GM19035 (cell line): ENCODE measurements at regions not wholly inside any gene's neighbourhood (a gene's known extent, or its start where the extent isn't known, plus 50 kb on each side); places are given as distances from the start of the nearest gene placed in this dataset.

Source experiments
- ATAC-seq: cut with Tn5 transposase; IDR thresholded peaks from one replicate; pipeline ENCODE4 v1.9.1; 2021; ENCODE audit not compliant: unreplicated experiment

DNA sequence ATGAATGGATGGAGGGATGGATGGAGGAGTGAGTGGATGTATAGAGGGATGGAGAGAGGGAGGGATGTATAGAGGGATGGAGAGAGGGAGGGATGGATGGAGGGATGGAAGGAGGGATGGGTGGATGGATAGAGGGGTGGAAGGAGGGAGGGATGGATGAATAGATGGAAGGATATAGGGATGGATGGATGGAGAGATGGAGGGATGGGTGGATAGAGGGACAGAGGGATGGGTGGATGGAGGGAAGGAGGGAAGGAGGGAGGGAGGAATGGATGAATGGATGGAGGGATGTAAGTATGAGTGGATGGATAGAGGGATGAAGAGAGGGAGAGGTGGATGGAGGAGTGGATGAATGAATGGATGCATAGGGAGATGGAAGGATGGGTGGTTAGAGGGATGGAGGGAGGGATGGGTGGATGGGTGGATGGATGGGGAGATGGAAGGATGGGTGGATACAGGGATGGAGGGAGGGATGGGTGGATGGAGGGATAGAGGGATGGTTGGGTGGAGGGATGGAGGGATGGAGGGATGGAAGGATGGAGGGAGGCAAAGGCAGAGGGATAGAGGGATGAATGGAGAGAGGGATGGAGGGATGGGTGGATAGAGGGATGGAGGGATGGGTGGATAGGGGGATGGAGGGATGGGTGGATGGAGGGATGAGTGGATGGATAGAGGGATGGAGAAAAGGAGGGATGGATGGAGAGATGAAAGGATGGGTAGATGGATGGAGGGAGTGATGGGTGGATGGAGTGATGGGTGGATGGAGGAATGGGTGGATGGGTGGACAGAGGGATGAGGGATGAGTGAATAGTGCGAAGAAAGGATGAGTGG, 313.8 kb downstream of the UACA start:
- ATAC-seq = no peak

DNA sequence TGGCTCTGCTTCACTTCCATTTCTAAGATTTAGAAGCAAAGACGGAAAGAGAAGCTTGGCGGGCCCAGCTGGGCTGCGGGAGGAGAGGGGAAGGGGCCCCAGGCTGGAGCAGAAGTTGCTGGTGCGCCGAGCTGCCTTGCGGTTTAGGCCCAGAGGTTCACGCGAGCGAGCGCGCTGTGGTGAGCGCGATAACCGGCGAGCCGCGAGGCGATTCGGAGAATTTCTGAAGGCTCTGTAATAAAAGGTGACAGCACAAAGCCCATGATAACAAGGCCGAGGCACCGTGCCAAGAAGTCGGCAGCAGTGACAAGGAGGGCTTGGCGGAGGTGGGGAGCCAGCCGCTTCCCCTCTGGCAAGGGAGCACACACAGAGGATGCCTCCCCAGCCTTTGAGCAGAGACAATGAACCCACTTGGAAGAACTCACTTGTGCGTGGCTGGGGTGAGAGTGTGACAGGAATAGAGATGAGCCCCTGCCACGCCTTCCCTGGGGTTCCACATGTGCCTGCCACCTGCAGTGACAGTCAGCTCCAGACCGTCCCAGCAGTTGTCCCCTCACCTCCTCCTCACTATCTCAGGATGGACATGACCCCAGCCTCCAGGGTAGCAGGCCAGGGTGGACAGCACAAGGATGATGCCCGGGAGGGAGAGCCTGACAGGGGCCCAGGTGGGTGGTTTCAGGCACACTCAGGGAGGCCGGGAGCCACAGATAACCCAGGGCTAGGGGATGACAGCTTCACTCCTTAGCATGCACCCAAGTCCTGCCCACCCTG, 315.2 kb downstream of the UACA start:
- ATAC-seq = no peak

DNA sequence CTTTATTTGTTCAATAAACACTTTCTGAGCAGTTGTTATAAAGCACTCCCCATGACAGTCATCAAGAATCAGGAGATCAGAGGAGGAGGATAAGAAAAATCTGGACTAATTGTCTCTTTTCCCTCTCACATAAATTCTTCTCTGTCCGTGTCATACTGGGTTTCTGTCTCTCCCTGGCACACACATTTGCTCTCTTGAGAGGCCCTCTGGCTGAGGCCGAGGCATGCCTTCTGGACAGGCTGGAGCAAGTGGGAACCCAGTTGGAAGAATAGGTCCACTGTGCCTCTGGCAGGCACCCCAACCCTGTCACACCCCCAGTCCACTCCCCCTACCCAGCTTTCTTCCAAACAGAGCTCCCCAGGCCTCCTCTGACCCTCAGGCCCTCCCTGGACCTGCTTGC, 315.8 kb downstream of the UACA start:
- no peak for ATAC-seq

GRCh38 chr15:70447081-70447480, 316.3 kb downstream of the UACA start:
- ATAC-seq = no peak

GRCh38 chr15:70443486-70444273, 319.7 kb downstream of the UACA start:
- ATAC-seq = no peak

- ATAC-seq = no peak
Measured at GRCh38 chr15:70442616-70443321, 320.6 kb downstream of the UACA start.

DNA sequence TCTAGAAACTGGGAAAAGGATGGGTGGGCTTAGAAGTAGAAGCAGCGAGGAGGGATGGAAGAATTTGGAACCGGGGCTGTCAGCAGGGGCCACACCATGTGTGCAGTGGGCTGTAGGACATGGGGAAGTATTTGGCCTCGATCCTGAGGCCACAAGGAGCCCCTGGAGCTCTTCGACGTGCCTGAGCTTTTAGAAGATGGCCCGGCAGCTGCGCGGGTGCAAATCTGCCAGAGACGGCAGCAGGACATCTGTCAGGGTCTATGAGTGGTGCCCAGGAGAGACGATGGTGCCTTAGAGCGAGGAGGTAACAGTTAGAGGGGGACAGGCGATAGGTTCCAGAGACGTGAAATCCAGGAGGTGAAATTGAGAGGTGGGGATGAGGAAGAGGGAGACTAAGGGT, 321.1 kb downstream of the UACA start:
- no peak for ATAC-seq

DNA sequence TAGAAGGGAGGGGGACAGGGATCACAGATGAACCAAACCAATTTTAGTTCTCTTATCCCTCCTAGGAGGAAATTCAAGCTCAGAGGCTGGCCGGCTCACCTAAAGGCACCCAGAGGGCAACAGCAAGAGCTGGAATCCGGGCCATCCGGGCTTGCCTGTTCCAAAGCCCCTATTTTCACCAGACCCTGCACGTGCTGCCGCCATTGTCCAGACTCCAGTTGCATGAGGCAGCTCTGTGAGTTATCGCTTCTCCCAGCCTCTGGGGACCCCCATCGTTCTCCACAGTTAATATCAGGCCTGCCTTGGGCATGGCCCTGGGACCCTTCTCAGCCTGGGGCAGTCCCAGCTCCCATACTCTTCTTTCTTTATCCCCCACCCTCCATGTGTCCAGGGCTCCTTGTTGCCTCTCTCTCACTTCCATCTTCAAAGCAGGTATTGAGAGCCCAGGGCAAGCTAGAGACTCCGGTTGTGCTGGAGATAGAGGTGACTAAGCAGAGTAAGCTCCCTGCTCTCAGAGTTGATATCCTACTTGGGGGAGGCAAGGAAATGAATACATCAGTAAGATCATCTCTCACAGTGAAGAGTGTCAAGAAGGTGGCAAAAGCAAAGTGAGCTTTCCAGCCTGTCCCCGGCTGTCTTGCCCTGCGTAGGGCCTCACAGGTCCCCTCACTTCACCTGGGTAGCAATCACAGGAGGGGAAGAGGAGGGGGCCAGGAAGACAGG, 322.8 kb downstream of the UACA start:
- no peak for ATAC-seq

DNA sequence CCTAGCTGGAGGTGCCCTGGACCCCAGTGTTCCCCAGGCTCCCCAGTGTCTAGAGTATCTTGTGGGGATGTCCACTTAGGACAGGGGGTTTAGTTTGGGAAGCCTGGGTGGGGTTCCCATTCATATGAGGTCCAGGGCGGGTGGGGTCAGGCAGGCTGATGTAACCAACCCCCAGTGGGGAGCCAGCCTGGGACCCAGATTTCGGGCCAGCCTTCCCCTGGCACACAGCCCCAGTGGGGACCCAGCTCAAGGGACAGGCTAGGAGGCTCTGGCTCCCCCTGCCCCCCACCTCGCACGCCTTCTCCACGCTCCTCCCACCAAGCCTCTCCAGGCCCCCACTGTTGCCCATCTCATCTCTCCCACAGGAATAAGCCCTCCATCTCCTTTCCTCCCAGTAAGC, 323.5 kb downstream of the UACA start:
- ATAC-seq = no peak

DNA sequence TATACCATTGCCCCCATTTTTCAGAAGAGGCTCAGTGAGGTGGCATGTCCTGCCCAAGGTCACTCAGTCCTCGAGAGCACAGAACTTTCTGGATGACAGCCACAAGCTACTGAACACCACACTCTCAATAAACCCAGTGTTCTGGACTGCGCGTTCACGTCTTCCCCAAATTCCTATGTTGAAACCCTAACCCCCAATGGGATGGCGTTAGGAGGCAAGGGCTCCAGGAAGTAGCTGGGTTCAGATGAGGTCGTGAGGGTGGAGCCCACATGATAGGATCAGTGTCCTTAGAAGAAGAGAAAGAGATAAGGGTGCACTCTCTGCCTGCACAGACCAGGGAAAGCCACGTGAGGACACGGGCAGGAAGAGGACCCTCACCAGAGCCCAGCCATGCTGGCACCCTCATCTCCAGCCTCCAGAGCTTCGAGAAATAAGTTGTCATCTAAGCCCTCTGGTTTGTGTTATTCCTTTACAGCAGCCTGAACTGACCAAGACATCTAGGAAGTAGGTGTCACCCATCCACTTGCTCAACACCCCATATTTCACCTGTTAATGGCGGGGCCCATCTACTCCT, 324.0 kb downstream of the UACA start:
- ATAC-seq = no peak

DNA sequence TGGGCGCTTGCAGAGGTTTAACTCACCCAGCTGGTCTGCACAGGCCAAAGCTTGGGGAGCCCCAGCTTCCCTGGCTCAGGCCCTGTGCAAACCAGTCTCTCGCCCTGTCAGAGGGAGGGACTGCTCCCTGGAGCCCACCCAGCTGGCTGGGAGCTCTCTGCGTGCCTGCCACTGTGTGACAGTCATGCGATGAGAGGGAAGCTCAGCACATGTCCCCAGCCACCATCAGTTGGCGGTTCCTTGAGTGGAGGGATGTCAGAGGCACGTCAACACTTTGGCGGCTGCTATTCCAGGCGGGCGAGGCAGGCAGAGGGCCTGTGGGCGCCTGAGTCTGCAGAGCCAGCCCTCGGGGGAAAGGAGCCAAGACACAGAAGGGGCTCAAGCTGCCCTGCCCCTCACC, 324.6 kb downstream of the UACA start:
- no peak for ATAC-seq

DNA sequence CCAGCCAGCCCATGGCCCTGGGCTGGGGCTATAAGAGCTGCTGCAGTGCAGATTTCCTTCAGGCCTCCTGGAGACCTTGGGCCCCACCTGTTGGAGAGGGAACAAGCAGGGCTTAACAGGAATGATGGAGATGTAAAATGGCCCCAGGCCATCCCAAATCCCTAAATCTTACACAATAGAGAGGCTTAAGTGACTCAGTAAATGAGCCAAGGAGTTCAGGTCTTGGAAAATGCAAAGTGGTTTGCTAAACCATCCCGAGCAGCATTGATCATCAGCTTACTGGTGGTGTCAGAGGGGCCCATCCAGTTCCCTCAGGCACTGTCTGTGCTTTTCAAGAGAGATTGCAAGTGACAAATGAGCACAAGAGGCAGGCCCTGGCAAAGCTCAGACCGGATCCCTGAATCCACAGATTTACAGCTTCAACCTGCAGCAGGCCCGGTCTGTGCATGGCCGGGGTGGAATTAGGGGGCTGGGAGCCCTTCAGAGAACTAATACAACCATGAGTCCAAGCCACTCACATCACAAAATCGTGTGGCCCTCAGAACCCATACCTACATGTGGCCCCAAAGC, 325.4 kb downstream of the UACA start:
- no peak for ATAC-seq

DNA sequence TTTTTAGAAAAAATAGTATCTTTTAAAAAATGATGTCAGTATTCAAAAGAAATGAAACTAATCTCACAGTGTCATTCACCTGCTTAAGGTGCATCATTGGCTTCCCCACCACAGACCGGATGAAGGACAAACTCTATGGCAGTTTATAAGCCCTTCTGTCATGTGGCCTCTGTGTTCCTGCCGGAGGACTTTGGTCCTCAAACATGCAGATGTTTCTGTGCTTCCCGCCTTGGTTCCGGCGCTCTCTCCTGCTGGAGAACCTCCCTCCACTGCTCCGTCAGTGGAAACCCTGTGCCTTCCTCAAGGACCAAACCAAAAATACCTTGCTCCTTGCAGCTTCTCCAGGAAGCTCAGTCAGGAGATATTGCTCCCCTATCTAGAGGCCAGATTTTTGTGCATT, 326.3 kb downstream of the UACA start:
- ATAC-seq = no peak

- peak; percentile 35 for ATAC-seq
Measured at GRCh38 chr15:70436428-70436827, 326.9 kb downstream of the UACA start.

DNA sequence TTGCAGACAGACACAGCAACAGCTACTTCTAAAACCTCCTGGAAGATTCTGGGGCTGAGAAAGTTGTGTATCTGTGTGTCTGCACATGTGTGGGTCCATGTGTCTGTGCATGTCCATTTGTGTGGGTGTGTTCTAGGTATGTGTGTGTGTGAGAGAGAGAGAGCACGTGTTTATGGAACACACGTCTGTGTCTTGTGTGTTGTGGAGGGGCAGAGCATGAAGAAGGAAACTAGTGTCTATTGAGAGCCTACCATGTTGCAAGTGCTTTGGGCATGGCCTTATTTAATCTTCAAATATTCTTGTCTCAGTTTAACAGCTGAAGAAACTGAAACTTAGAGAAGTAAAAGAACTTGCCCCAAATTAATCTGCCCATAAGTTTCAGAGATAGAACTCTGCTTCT, 327.5 kb downstream of the UACA start:
- ATAC-seq = peak; percentile 39

DNA sequence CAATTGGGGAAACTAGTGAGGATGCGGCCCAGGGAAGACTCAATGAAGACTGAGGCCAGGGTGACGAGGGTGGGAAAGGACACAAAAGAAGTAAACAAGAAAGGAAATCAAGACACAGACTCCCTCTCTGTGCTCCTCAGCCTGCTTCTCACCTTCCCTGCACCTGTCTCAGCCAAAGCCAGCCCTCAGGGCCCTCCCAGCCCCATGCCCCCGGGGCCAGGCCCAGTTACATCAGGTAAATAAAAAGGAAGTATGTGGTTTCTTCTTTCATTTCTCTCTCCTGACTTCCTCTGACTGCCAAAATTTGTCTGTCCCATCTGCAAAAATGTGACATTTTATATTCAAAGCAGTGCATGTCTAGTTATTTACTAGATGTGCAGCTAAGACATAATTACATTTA, 328.0 kb downstream of the UACA start:
- ATAC-seq = peak; percentile 55

DNA sequence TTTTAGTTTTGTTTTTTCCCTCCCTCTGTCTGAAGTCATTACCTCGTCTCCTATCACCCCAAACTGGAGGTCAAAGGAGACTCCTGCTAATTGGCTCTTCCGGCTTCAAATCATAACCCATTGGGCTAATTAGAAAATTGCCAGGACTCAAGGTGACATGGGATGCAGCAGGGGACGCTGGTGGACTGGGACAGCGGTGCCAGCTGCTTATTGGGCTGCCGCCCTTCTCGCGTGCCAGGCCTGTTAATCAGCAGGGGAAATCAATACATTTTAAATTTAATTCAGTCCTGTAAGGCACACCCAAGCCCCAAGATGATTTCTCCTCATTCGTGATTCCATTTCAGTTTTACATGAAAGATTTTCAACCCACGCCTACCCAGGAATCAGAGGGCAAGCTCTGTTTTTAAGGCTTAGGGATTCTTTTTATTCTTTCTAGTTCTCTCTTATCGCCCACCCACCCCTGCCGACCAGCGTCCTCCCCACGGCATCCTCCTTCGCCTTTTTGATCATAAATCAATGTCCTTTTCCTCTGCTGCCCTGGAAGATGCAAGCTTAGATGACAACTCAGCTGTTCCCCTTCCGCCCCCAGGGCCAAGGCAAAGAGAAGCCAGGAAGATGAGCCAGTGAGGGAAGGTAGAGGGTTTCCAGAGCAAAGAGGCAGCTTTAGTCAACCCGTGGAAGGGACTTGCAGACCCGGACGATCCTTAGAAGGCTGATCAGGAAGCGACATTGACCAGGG, 329.6 kb downstream of the UACA start:
- no peak for ATAC-seq

DNA sequence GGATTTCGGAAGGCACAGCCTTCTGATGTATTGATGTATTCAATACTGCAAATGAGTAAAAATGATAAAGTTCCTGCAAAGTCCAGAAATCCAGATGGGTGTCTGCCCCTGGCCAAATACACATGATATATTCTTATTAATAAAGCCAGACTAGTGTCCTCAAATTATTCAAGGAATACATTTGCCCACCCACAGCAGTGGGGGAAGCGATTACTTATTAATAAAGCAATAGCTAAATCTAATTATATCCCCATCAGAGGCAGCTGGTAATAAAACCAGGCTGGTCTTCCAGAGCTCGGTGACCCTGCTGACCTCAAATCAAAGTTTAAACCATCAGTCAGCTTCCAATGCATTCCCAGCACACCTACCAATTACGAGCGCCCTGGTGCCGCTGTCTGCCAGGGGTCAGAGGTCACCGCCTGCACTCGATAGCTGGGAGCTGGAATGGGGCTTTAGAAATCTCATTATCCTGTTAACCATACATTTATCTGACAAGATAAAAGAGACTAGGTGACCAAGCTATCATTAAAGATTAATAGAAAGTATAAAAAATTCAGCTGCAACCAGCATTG, 330.3 kb downstream of the UACA start:
- no peak for ATAC-seq

DNA sequence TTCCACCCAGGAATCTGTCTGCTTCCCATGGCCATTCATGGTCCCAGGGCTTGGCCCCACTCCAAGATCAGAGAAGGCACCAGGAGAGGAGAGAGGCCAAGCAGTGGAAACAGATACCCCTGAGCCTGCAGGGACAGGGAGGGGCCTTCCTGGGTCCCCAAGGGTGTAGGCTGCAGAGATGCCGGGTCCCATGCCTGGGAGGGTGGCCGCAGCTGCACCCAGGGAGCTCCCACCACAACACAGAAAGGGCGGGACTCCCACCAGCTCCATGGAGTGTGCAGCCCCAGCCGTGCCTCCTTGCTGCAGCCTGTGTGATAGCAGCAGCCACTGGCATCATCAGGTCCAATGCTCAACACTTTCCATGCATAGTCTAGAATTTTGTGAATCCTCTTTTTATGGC, 331.5 kb downstream of the UACA start:
- ATAC-seq = no peak
